ENCODE measurements at regions not wholly inside any gene's neighbourhood (a gene's known extent, or its start where the extent isn't known, plus 50 kb on each side); places are given as distances from the start of the nearest gene placed in this dataset.

GRCh38 chr5:103397739-103398581 lies 139.4 kb downstream of the MACIR start:
- H3K9me3 ChIP-seq: no peaks in the 10 kb centered on the region
- no peak for TF ChIP-seq POLR2AphosphoS5 (IDR thresholded peaks at IDR 0.05)
- no peak for TF ChIP-seq CTCF (IDR thresholded peaks at IDR 0.05)
- no peak for TF ChIP-seq POLR2A (IDR thresholded peaks at IDR 0.05)
- WGBS: 49% methylated on average over 8 of the region's 8 CpGs
- no peaks in the 10 kb centered on the region for H3K4me1 ChIP-seq (replicated peaks)
- no peak for DNase-seq (ENCODE audit: low spot score)
- H3K27ac ChIP-seq: no peak overlapping the region
- H3K36me3 ChIP-seq: no peaks in the 10 kb centered on the region
- intact Hi-C loops (cut with DNase I): no loop called here
- H3K4me3 ChIP-seq: no peak overlapping the region
- no peaks in the 10 kb centered on the region for H3K27me3 ChIP-seq (replicated peaks; ENCODE audit: insufficient read depth)

- no peaks in the 10 kb centered on the region for H3K36me3 ChIP-seq
- no peak overlapping the region for H3K4me3 ChIP-seq
- H3K4me1 ChIP-seq (replicated peaks): no peaks in the 10 kb centered on the region
- TF ChIP-seq CTCF (IDR thresholded peaks at IDR 0.05) (no peak), POLR2AphosphoS5 (IDR thresholded peaks at IDR 0.05) (no peak), POLR2A (IDR thresholded peaks at IDR 0.05) (no peak)
- no peak for DNase-seq (ENCODE audit: low spot score)
- intact Hi-C loops (cut with DNase I): no loop called here
- no peaks in the 10 kb centered on the region for H3K27me3 ChIP-seq (replicated peaks; ENCODE audit: insufficient read depth)
- H3K27ac ChIP-seq: no peak overlapping the region
- H3K9me3 ChIP-seq: no peaks in the 10 kb centered on the region
- WGBS: 46% methylated on average over 2 of the region's 2 CpGs
Measured at GRCh38 chr5:103394676-103395075, 136.1 kb downstream of the MACIR start.

- no peaks in the 10 kb centered on the region for H3K27me3 ChIP-seq (replicated peaks; ENCODE audit: insufficient read depth)
- no peaks in the 10 kb centered on the region for H3K9me3 ChIP-seq
- 59% methylated on average over 4 of the region's 4 CpGs for WGBS
- H3K36me3 ChIP-seq: no peaks in the 10 kb centered on the region
- H3K4me1 ChIP-seq (replicated peaks): no peaks in the 10 kb centered on the region
- TF ChIP-seq CTCF (IDR thresholded peaks at IDR 0.05) (no peak), POLR2A (IDR thresholded peaks at IDR 0.05) (no peak), POLR2AphosphoS5 (IDR thresholded peaks at IDR 0.05) (no peak)
- no peak for DNase-seq (ENCODE audit: low spot score)
- intact Hi-C loops (cut with DNase I): no loop called here
- H3K27ac ChIP-seq: no peak overlapping the region
- H3K4me3 ChIP-seq: no peak overlapping the region
Measured at GRCh38 chr5:103393101-103393754, 134.7 kb downstream of the MACIR start.

- no peak for DNase-seq (ENCODE audit: low spot score)
- 96% methylated on average over 5 of the region's 5 CpGs for WGBS
- intact Hi-C loops (cut with DNase I): no loop called here
- H3K4me1 ChIP-seq (replicated peaks): no peaks in the 10 kb centered on the region
- TF ChIP-seq CTCF (IDR thresholded peaks at IDR 0.05): no peak
- no peak for TF ChIP-seq POLR2A (IDR thresholded peaks at IDR 0.05)
- TF ChIP-seq POLR2AphosphoS5 (IDR thresholded peaks at IDR 0.05): no peak
- H3K27ac ChIP-seq: no peak overlapping the region
- no peaks in the 10 kb centered on the region for H3K27me3 ChIP-seq (replicated peaks; ENCODE audit: insufficient read depth)
- H3K4me3 ChIP-seq: no peak overlapping the region
- H3K9me3 ChIP-seq: no peaks in the 10 kb centered on the region
- no peaks in the 10 kb centered on the region for H3K36me3 ChIP-seq
Measured at GRCh38 chr5:103391659-103392058, 133.1 kb downstream of the MACIR start.

Measured in prostate gland (tissue), 2 donors.